OCI-LY7 (cell line): ENCODE measurements at regions not wholly inside any gene's neighbourhood (a gene's known extent, or its start where the extent isn't known, plus 50 kb on each side); places are given as distances from the start of the nearest gene placed in this dataset.

Source experiments
- BruUV-seq: library from RNA; stranded (reverse); fragments of 400-500 nt; replicated peaks from 2 replicates; lab custom pipeline; 2021; lab: Mats Ljungman, UMichigan
- CTCF ChIA-PET: fragments of 300-600 bp; sonication (Branson Sonifier 250); formaldehyde crosslinking; loops from one replicate; lab custom pipeline; 2022; ENCODE audit warnings: antibody characterized with exemption; ENCODE audit not compliant: unreplicated experiment; lab: Charles Lee
- POLR2A ChIA-PET: fragments of 300-600 bp; sonication (Branson Sonifier 250); formaldehyde crosslinking; loops from one replicate; lab custom pipeline; 2022; ENCODE audit warnings: antibody characterized with exemption; lab: Charles Lee
- DNase-seq: peaks from one replicate; pipeline ENCODE4 v3.0.0-alpha.2; 2015; ENCODE audit warnings: low spot score
- H2AFZ ChIP-seq: fragments of 200-600 bp; sonication (generic), shearing (Covaris generic); 2 replicates; pipeline ENCODE4 v1.6.1; 2014; ENCODE audit warnings: mild to moderate bottlenecking, antibody characterized with exemption, low read length, moderate library complexity
- H3K27ac ChIP-seq: fragments of 200-600 bp; sonication (generic); 2 replicates; pipeline ENCODE4 v1.5.1; 2014; ENCODE audit warnings: mixed run types, low read depth, mild to moderate bottlenecking, moderate library complexity, low read length, inconsistent platforms; ENCODE audit not compliant: poor library complexity, severe bottlenecking
- H3K36me3 ChIP-seq: fragments of 200-600 bp; sonication (generic); 2 replicates; pipeline ENCODE4 v1.6.1; 2014; ENCODE audit warnings: mild to moderate bottlenecking, antibody characterized with exemption, low read length, moderate library complexity, mixed read lengths; ENCODE audit not compliant: insufficient read depth
- H3K4me1 ChIP-seq: fragments of 200-600 bp; sonication (generic); 2 replicates; pipeline ENCODE4 v1.5.1; 2014; ENCODE audit warnings: mild to moderate bottlenecking, low read length; ENCODE audit not compliant: insufficient read depth, poor library complexity, severe bottlenecking
- H3K4me2 ChIP-seq: fragments of 200-600 bp; sonication (generic); 2 replicates; pipeline ENCODE4 v1.6.1; 2014; ENCODE audit warnings: mild to moderate bottlenecking, low read length
- H3K4me3 ChIP-seq: fragments of 200-600 bp; sonication (generic); 2 replicates; pipeline ENCODE4 v1.5.1; 2014; ENCODE audit warnings: mild to moderate bottlenecking, low read depth, low read length; ENCODE audit not compliant: poor library complexity, severe bottlenecking
- H3K79me2 ChIP-seq: fragments of 200-600 bp; sonication (generic); 2 replicates; pipeline ENCODE4 v1.6.1; 2016; ENCODE audit warnings: low read depth, mild to moderate bottlenecking, low read length, moderate library complexity, mixed read lengths; ENCODE audit not compliant: insufficient read depth
- H3K9me2 ChIP-seq: fragments of 200-600 bp; sonication (generic); 2 replicates; pipeline ENCODE4 v1.6.1; 2016; ENCODE audit warnings: mild to moderate bottlenecking, low read length, mixed read lengths; ENCODE audit not compliant: insufficient read depth
- H3K9me3 ChIP-seq: fragments of 200-600 bp; sonication (generic); 2 replicates; pipeline ENCODE4 v1.6.1; 2014; ENCODE audit warnings: mild to moderate bottlenecking, mixed run types, low read length, mixed read lengths
- H4K20me1 ChIP-seq: fragments of 200-600 bp; sonication (generic); 2 replicates; pipeline ENCODE4 v1.6.1; 2014; ENCODE audit warnings: mild to moderate bottlenecking, antibody characterized with exemption, low read length, moderate library complexity, mixed read lengths; ENCODE audit not compliant: insufficient read depth
- CTCF ChIP-seq: fragments of 200-600 bp; sonication (generic); conservative IDR thresholded peaks from 2 replicates; pipeline ENCODE4 v1.5.1; 2014; ENCODE audit warnings: mild to moderate bottlenecking, antibody characterized with exemption, low read length, moderate library complexity, mixed read lengths
- EZH2phosphoT487 ChIP-seq: fragments of 200-600 bp; sonication (generic); IDR thresholded peaks from 2 replicates; pipeline ENCODE4 v1.6.1; 2018; ENCODE audit warnings: low read depth, borderline replicate concordance, mild to moderate bottlenecking, mixed run types, antibody characterized with exemption, low read length, moderate library complexity, mixed read lengths
- intact Hi-C: fragments of 100-400 bp; cut with micrococcal nuclease; formaldehyde crosslinking; loops from one replicate; pipeline ENCODE4 v1.10.0; 2022; ENCODE audit not compliant: unreplicated experiment

GRCh38 chr16:52861614-52862022 is 191.1 kb downstream of the CHD9NB start:
- CTCF ChIA-PET, result no interaction called here
- no peak for TF ChIP-seq EZH2phosphoT487
- TF ChIP-seq CTCF, result no peak
- DNase-seq, result no peak

GRCh38 chr16:52855463-52855862 is 197.2 kb downstream of the CHD9NB start:
- H4K20me1 ChIP-seq, result no peaks in the 10 kb centered on the region
- intact Hi-C loops, result no loop called here
- 0 out of 2 replicates have a peak, but pooled peaks cover 3% of the 10 kb centered on the region for H3K9me3 ChIP-seq
- TF ChIP-seq CTCF, result no peak
- TF ChIP-seq EZH2phosphoT487, result no peak
- H3K4me1 ChIP-seq, result no peaks in the 10 kb centered on the region
- no peak overlapping the region for H3K27ac ChIP-seq
- no peak overlapping the region for H3K4me3 ChIP-seq
- no peaks in the 10 kb centered on the region for H3K36me3 ChIP-seq
- H3K9me2 ChIP-seq, result no peaks in the 10 kb centered on the region
- no peak for DNase-seq
- CTCF ChIA-PET, result no interaction called here
- H3K4me2 ChIP-seq, result no peak overlapping the region
- H3K79me2 ChIP-seq, result no peaks in the 10 kb centered on the region
- POLR2A ChIA-PET, result interaction anchor here (0.7 kb wide), 1 partner anchor 787 kb away, joined by 3 read pairs; no protein-coding TSS in a partner anchor
- no peak overlapping the region for H2AFZ ChIP-seq
- BruUV-seq, result no TSS peak

More at GRCh38 chr16:52861614-52862022, 191.1 kb downstream of the CHD9NB start:
- Histone ChIP-seq H3K36me3 (no peaks in the 10 kb centered on the region), H3K79me2 (no peaks in the 10 kb centered on the region), H3K27ac (no peak overlapping the region), H2AFZ (no peak overlapping the region), H3K4me1 (no peaks in the 10 kb centered on the region), H3K9me3 (no peaks in the 10 kb centered on the region), H3K9me2 (no peaks in the 10 kb centered on the region), H4K20me1 (no peaks in the 10 kb centered on the region), H3K4me3 (no peak overlapping the region), H3K4me2 (no peak overlapping the region)
- intact Hi-C loops, result no loop called here
- no TSS peak for BruUV-seq
- POLR2A ChIA-PET, result interaction anchor here (0.7 kb wide), 1 partner anchor 727 kb away, joined by 5 read pairs; no protein-coding TSS in a partner anchor

- no TSS peak for BruUV-seq
- CTCF ChIA-PET, result interaction anchor here (0.6 kb wide), 1 partner anchor 44 kb away, joined by 4 read pairs; no protein-coding TSS in a partner anchor
- Histone ChIP-seq H3K36me3 (no peaks in the 10 kb centered on the region), H3K79me2 (no peaks in the 10 kb centered on the region), H3K9me2 (no peaks in the 10 kb centered on the region), H3K4me1 (no peaks in the 10 kb centered on the region), H3K4me3 (no peak overlapping the region), H4K20me1 (no peaks in the 10 kb centered on the region), H3K27ac (no peak overlapping the region), H3K9me3 (0 out of 2 replicates have a peak, but pooled peaks cover 3% of the 10 kb centered on the region), H2AFZ (no peak overlapping the region), H3K4me2 (no peak overlapping the region)
- TF ChIP-seq CTCF (no peak), EZH2phosphoT487 (no peak)
- POLR2A ChIA-PET, result no interaction called here
- intact Hi-C loops, result no loop called here
- no peak for DNase-seq
Measured at GRCh38 chr16:52852978-52853377, 199.7 kb downstream of the CHD9NB start.
